SK-N-SH (cell line): ENCODE measurements at regions not wholly inside any gene's neighbourhood (a gene's known extent, or its start where the extent isn't known, plus 50 kb on each side); places are given as distances from the start of the nearest gene placed in this dataset.

ENCODE experiments used
- CTCF ChIA-PET: fragments of 300-600, 350-600 bp; formaldehyde crosslinking; extraction: SDS; loops from one replicate; lab custom pipeline; 2021; lab: Yijun Ruan, JAX
- POLR2A ChIA-PET: fragments of 350-600 bp; sonication (Branson Sonifier 250); formaldehyde crosslinking; extraction: SDS; loops from one replicate; lab custom pipeline; 2020; ENCODE audit warnings: antibody characterized with exemption, inconsistent platforms; lab: Yijun Ruan, JAX
- DNase-seq: peaks from one replicate; pipeline ENCODE4 v3.0.0; 2012
- H2AFZ ChIP-seq: fragments of 200-600 bp; sonication (generic); 2 replicates; pipeline ENCODE4 v1.8.1; 2016; ENCODE audit warnings: antibody characterized with exemption, mild to moderate bottlenecking, low read depth
- H3F3A ChIP-seq: fragments of 200-600 bp; sonication (generic); replicated peaks from 2 replicates; pipeline ENCODE3; 2016; ENCODE audit warnings: antibody characterized with exemption, mild to moderate bottlenecking; ENCODE audit not compliant: insufficient read depth
- H3K27ac ChIP-seq, 2 experiments: fragments of 200-500 bp in 1 of 2; fragments of 200-600 bp in 1 of 2; sonication (Bioruptor generic) in 1 of 2; sonication (generic), shearing (Covaris generic) in 1 of 2; 2 replicates each; pipeline versions ENCODE4 v1.5.1 to v1.6.1; 2014 to 2016; ENCODE audit warnings: low read depth in 2 of 2, inconsistent platforms in 1 of 2, low read length in 1 of 2, mild to moderate bottlenecking in 1 of 2, mixed read lengths in 1 of 2
- H3K27me3 ChIP-seq: fragments of 200-600 bp; sonication (generic), shearing (Covaris generic); 2 replicates; pipeline ENCODE4 v1.6.1; 2016; ENCODE audit warnings: mixed run types; ENCODE audit not compliant: insufficient read depth
- H3K36me3 ChIP-seq, 2 experiments: fragments of 200-500 bp in 1 of 2; fragments of 200-600 bp in 1 of 2; sonication (Bioruptor generic) in 1 of 2; sonication (generic) in 1 of 2; replicated peaks in 1 of 2; 2 replicates each; pipeline versions ENCODE3 to v1.5.1; 2014 to 2016; ENCODE audit warnings: low read length in 1 of 2, mild to moderate bottlenecking in 1 of 2; ENCODE audit not compliant: insufficient read depth in 2 of 2, control insufficient read depth in 1 of 2
- H3K4me1 ChIP-seq, 2 experiments: fragments of 200-500 bp in 1 of 2; fragments of 200-600 bp in 1 of 2; sonication (Bioruptor generic) in 1 of 2; sonication (generic), shearing (Covaris generic) in 1 of 2; 2 replicates each; pipeline versions ENCODE4 v1.5.1 to v1.6.1; 2014 to 2016; ENCODE audit warnings: low read depth in 1 of 2, low read length in 1 of 2, mixed run types in 1 of 2; ENCODE audit not compliant: insufficient read depth in 2 of 2, control insufficient read depth in 1 of 2
- H3K4me2 ChIP-seq: fragments of 200-600 bp; sonication (generic), shearing (Covaris generic); 2 replicates; pipeline ENCODE4 v1.6.1; 2017; ENCODE audit warnings: mixed run types
- H3K4me3 ChIP-seq, 2 experiments: fragments of 200-500 bp in 1 of 2; fragments of 200-600 bp in 1 of 2; sonication (Bioruptor generic) in 1 of 2; sonication (generic), shearing (Covaris generic) in 1 of 2; 2 replicates each; pipeline versions ENCODE4 v1.5.1 to v1.8.1; 2014 to 2016; ENCODE audit warnings: low read depth in 2 of 2, inconsistent platforms in 1 of 2, low read length in 1 of 2, mild to moderate bottlenecking in 1 of 2, mixed read lengths in 1 of 2, moderate library complexity in 1 of 2
- H3K79me2 ChIP-seq: fragments of 200-600 bp; sonication (generic); 2 replicates; pipeline ENCODE4 v1.8.1; 2017; ENCODE audit warnings: mild to moderate bottlenecking; ENCODE audit not compliant: insufficient read depth
- H3K9ac ChIP-seq: fragments of 200-600 bp; sonication (generic); 2 replicates; pipeline ENCODE4 v1.6.1; 2017; ENCODE audit warnings: mixed run types
- H3K9me2 ChIP-seq: fragments of 200-600 bp; sonication (generic); 2 replicates; pipeline ENCODE4 v1.6.1; 2017; ENCODE audit warnings: mixed run types
- H3K9me3 ChIP-seq: fragments of 200-600 bp; sonication (generic); 2 replicates; pipeline ENCODE4 v1.6.1; 2017; ENCODE audit warnings: mixed run types, mild to moderate bottlenecking, moderate library complexity
- H4K20me1 ChIP-seq: fragments of 200-600 bp; sonication (generic); 2 replicates; pipeline ENCODE4 v1.6.1; 2017; ENCODE audit warnings: mild to moderate bottlenecking, mixed run types; ENCODE audit not compliant: insufficient read depth
- CTCF ChIP-seq: fragments of 200-600 bp; sonication (generic); IDR thresholded peaks from 2 replicates; pipeline ENCODE4 v1.6.1; 2017; ENCODE audit warnings: antibody characterized with exemption, mild to moderate bottlenecking, moderate library complexity
- JUND ChIP-seq: IDR thresholded peaks from 2 replicates; pipeline ENCODE4 v1.4.0; 2012
- MAX ChIP-seq: IDR thresholded peaks from 2 replicates; pipeline ENCODE4 v1.4.0; 2012; ENCODE audit warnings: low read depth
- NFIC ChIP-seq: IDR thresholded peaks from 2 replicates; pipeline ENCODE4 v1.4.0; 2012; ENCODE audit warnings: borderline replicate concordance
- PBX3 ChIP-seq: IDR thresholded peaks from 2 replicates; pipeline ENCODE4; 2012
- RAD21 ChIP-seq: IDR thresholded peaks from 2 replicates; pipeline ENCODE4 v1.6.1; 2012; ENCODE audit warnings: mild to moderate bottlenecking, low read length
- RXRA ChIP-seq: IDR thresholded peaks from 2 replicates; pipeline ENCODE4 v1.4.0; 2012; ENCODE audit warnings: low read depth, mild to moderate bottlenecking, borderline replicate concordance
- SIN3A ChIP-seq: IDR thresholded peaks from 2 replicates; pipeline ENCODE4 v1.6.1; 2012; ENCODE audit warnings: low read depth, mild to moderate bottlenecking, low read length, moderate library complexity, borderline replicate concordance
- TAF1 ChIP-seq: IDR thresholded peaks from 2 replicates; pipeline ENCODE4 v1.6.1; 2012; ENCODE audit warnings: low read depth, mild to moderate bottlenecking, low read length, moderate library complexity, borderline replicate concordance
- TEAD4 ChIP-seq: IDR thresholded peaks from 2 replicates; pipeline ENCODE4 v1.4.0; 2012; ENCODE audit warnings: mild to moderate bottlenecking, borderline replicate concordance; ENCODE audit not compliant: insufficient read depth
- USF2 ChIP-seq: fragments of 150-350 bp; IDR thresholded peaks from 2 replicates; pipeline ENCODE4 v1.6.1; 2017; ENCODE audit warnings: antibody characterized with exemption, low read length, low read depth, borderline replicate concordance
- WGBS: methylation state at CpG from one replicate; pipeline ENCODE4 v1.1.6; 2017; ENCODE audit warnings: low lambda C conversion rate; 5-methylcytosine and 5-hydroxymethylcytosine counted together

GRCh38 chr13:34571716-34572115, 370.4 kb upstream of the NBEA start:
- H3K27ac ChIP-seq = no peak overlapping the region; a peak in 1 of 4 replicates
- no peaks in the 10 kb centered on the region for H3K79me2 ChIP-seq
- no peak for DNase-seq
- no peaks in the 10 kb centered on the region for H3F3A ChIP-seq
- no peaks in the 10 kb centered on the region for H3K9me3 ChIP-seq
- POLR2A ChIA-PET = no interaction called here
- H2AFZ ChIP-seq = no peak overlapping the region
- H3K27me3 ChIP-seq = no peaks in the 10 kb centered on the region
- CTCF ChIA-PET = interaction anchor here (1.2 kb wide), 1 partner anchor 10 kb away, joined by 4 read pairs; no protein-coding TSS in a partner anchor
- no peak for TF ChIP-seq NFIC
- no peak for TF ChIP-seq RAD21
- TF ChIP-seq SIN3A = no peak
- TF ChIP-seq PBX3 = no peak
- TF ChIP-seq USF2 = no peak
- TF ChIP-seq JUND = no peak
- no peak for TF ChIP-seq TAF1
- no peak for TF ChIP-seq MAX
- TF ChIP-seq, all 33 proteins: peak for 0
- WGBS = 81% methylated on average over 6 of the region's 6 CpGs
- H3K4me3 ChIP-seq = no peak overlapping the region
- H3K4me2 ChIP-seq = peak overlapping the region; percentile 12; the same call in 1 of the 2 replicates
- H3K9ac ChIP-seq = no peak overlapping the region
- no peaks in the 10 kb centered on the region for H3K9me2 ChIP-seq
- H4K20me1 ChIP-seq = no peaks in the 10 kb centered on the region
- H3K36me3 ChIP-seq = no peaks in the 10 kb centered on the region
- peaks cover 0 to 11% of the 10 kb centered on the region in 2 experiments; a peak in 3 of 4 replicates for H3K4me1 ChIP-seq

GRCh38 chr13:34577051-34577450, 365.0 kb upstream of the NBEA start:
- no peak overlapping the region for H3K4me2 ChIP-seq
- TF ChIP-seq CTCF (no peak), RXRA (no peak), TEAD4 (no peak)
- 68% methylated on average over 1 of the region's 1 CpG for WGBS
- ChIA-PET POLR2A (no interaction called here), CTCF (no interaction called here)
- no peaks in the 10 kb centered on the region; a peak in 1 of 4 replicates for H3K4me1 ChIP-seq
- no peaks in the 10 kb centered on the region for H3K9me2 ChIP-seq
- no peaks in the 10 kb centered on the region for H3K79me2 ChIP-seq
- no peak overlapping the region for H2AFZ ChIP-seq
- peaks cover 7% of the 10 kb centered on the region for H3F3A ChIP-seq
- no peak overlapping the region for H3K4me3 ChIP-seq
- H3K27me3 ChIP-seq = no peaks in the 10 kb centered on the region
- no peak overlapping the region for H3K27ac ChIP-seq
- no peak overlapping the region for H3K9ac ChIP-seq
- DNase-seq = no peak
- H4K20me1 ChIP-seq = no peaks in the 10 kb centered on the region
- H3K36me3 ChIP-seq = no peaks in the 10 kb centered on the region
- H3K9me3 ChIP-seq = no peaks in the 10 kb centered on the region
